Right cardiac atrium (tissue), 5 donors: ENCODE measurements at regions not wholly inside any gene's neighbourhood (a gene's known extent, or its start where the extent isn't known, plus 50 kb on each side); places are given as distances from the start of the nearest gene placed in this dataset.

Experiments
- ATAC-seq, 2 donors: fragments of 200-7000 bp; cut with Tn5 transposase; one replicate each; pipeline versions ENCODE4 v1.8.0 to v1.9.1; 2020; ENCODE audit warnings: moderate library complexity in 2 of 2, mild to moderate bottlenecking in 1 of 2
- DNase-seq, 3 donors: peaks; one replicate each; pipeline ENCODE4 v3.0.0-alpha.2; 2020
- H3K27ac ChIP-seq: one replicate; pipeline ENCODE4 v1.5.1; 2013; ENCODE audit warnings: mild to moderate bottlenecking, low read length, control low read depth, moderate library complexity
- H3K27me3 ChIP-seq: one replicate; pipeline ENCODE4 v1.6.1; 2013; ENCODE audit not compliant: control insufficient read depth, insufficient read depth
- H3K4me1 ChIP-seq: one replicate; pipeline ENCODE4 v1.6.1; 2013; ENCODE audit warnings: low read length; ENCODE audit not compliant: control insufficient read depth, insufficient read depth
- H3K4me3 ChIP-seq: one replicate; pipeline ENCODE4 v1.5.1; 2013; ENCODE audit warnings: low read length, control low read depth
- H3K9me3 ChIP-seq: one replicate; pipeline ENCODE4 v1.6.1; 2013; ENCODE audit warnings: low read length; ENCODE audit not compliant: control insufficient read depth
- WGBS: extraction: QIAGEN DNeasy Blood & Tissue Kit; methylation state at CpG from one replicate; pipeline ENCODE4 v1.1.7; 2013; 5-methylcytosine and 5-hydroxymethylcytosine counted together
- intact Hi-C, 4 donors: fragments of 100-400 bp; cut with DNase I; formaldehyde crosslinking; loops; one replicate each; pipeline versions ENCODE4 v1.11.0 to v1.14.0; 2022 to 2023
- donor health status: healthy with polysubstance abuse.
- donor health status: DM: no; HTN: yes; CAD: no.
- donor health status: DM: no; HTN: no; CAD: no.
- donor health status: DM: no; HTN: yes; CAD: no; lungs with severe emphysema.
- donor health status: DM: yes; HTN: yes; CAD: no.

DNA sequence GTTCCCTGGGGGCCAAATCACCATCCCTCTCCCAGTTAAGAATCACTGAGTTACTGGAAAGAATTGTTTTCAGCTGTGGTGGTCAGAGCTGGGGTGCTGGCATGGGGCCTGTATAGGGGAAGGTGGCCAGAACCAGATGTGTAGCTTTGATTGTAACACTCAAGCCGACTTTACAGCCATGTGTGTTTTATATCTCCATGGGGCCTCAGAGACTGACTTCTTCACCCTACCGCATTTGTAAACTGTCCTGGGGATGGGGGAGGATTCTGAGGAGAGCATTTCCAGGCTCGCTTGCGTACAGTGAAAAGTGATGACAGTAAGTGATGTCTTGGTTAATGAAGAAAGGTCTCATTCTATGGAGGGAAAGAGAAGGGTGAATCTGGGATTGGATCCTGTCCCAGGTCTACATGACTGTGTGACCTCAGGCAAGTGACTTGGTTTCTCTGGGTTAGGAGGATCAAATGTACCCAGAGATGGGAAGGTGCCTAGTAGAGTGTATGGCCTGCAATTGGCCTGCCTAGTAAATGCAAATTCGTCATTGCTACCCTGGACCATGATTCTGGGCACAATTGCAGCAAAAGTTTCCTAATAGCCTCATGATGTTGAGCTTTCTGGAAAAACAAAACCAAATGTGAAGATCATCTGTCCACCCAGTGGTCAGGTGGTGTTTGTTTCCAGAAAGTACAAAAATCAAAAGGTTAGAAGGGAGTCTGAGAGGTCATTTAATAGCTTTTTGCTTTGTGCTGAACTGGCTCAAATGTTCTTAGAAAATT is 49.7 kb upstream of the RCC2 start:
- Histone ChIP-seq H3K4me1 (no peaks in the 10 kb centered on the region), H3K27me3 (no peaks in the 10 kb centered on the region), H3K27ac (no peak overlapping the region), H3K9me3 (no peaks in the 10 kb centered on the region), H3K4me3 (no peak overlapping the region)
- 71% methylated on average over 5 of the region's 5 CpGs for WGBS
- DNase-seq (no peak), ATAC-seq (no peak)
- intact Hi-C loops = loop anchor here in 1 of 4 donors (10.0 kb wide), 1 partner anchor 64 kb away; no protein-coding TSS in a partner anchor
